SK-N-SH treated with all-trans-retinoic acid at 6 μM for 48 hours (cell line): ENCODE measurements at regions not wholly inside any gene's neighbourhood (a gene's known extent, or its start where the extent isn't known, plus 50 kb on each side); places are given as distances from the start of the nearest gene placed in this dataset.
A peak's percentile ranks its signal among the peaks of the same experiment; 100 is the strongest.

Experiments used
- ATAC-seq: fragments of 200-7000 bp; cut with Tn5 transposase; 3 replicates; pipeline ENCODE4 v1.9.1; 2020; ENCODE audit warnings: mild to moderate bottlenecking, moderate library complexity
- ARNTL ChIP-seq: fragments of 450-650 bp; formaldehyde crosslinking; IDR thresholded peaks from 2 replicates; pipeline ENCODE4 v1.5.0; 2020; ENCODE audit warnings: low read depth, mild to moderate bottlenecking, moderate library complexity, borderline replicate concordance
- BACH2 ChIP-seq: fragments of 250-450 bp; sonication (Bioruptor Pico); IDR thresholded peaks from 2 replicates; pipeline ENCODE4 v1.9.0; 2021; ENCODE audit warnings: mild to moderate bottlenecking, borderline replicate concordance
- CREB5 ChIP-seq: fragments of 250-450 bp; sonication (Bioruptor Pico); IDR thresholded peaks from 2 replicates; pipeline ENCODE4 v1.5.1; 2020; ENCODE audit warnings: low read depth, mild to moderate bottlenecking, moderate library complexity
- CSDC2 ChIP-seq: fragments of 250-450 bp; sonication (Bioruptor Pico); IDR thresholded peaks from 2 replicates; pipeline ENCODE4 v1.5.0; 2020; ENCODE audit warnings: mild to moderate bottlenecking, moderate library complexity
- CSRNP3 ChIP-seq: fragments of 250-450 bp; sonication (Bioruptor Pico); IDR thresholded peaks from 2 replicates; pipeline ENCODE4 v1.5.1; 2021; ENCODE audit warnings: mild to moderate bottlenecking, moderate library complexity
- ESRRG ChIP-seq: fragments of 250-450 bp; sonication (Bioruptor Pico); IDR thresholded peaks from 2 replicates; pipeline ENCODE4 v1.6.1; 2021; ENCODE audit warnings: mild to moderate bottlenecking
- GLIS3 ChIP-seq: fragments of 250-450 bp; sonication (Bioruptor Pico); IDR thresholded peaks from 2 replicates; pipeline ENCODE4 v1.5.0; 2020; ENCODE audit warnings: mild to moderate bottlenecking, moderate library complexity
- ISL1 ChIP-seq: fragments of 250-450 bp; sonication (Bioruptor Pico); IDR thresholded peaks from 2 replicates; pipeline ENCODE4 v2.1.2; 2022; ENCODE audit warnings: mild to moderate bottlenecking, moderate library complexity
- OSR1 ChIP-seq: fragments of 250-450 bp; sonication (Bioruptor Pico); IDR thresholded peaks from 2 replicates; pipeline ENCODE4 v1.8.0; 2022; ENCODE audit warnings: moderate library complexity, mild to moderate bottlenecking, inconsistent platforms
- PATZ1 ChIP-seq: fragments of 250-450 bp; sonication (Bioruptor Pico); IDR thresholded peaks from 2 replicates; pipeline ENCODE4 v1.8.0; 2020; ENCODE audit warnings: mild to moderate bottlenecking, moderate library complexity, borderline replicate concordance
- POU6F1 ChIP-seq: fragments of 250-450 bp; sonication (Bioruptor Pico); IDR thresholded peaks from 2 replicates; pipeline ENCODE4 v1.8.0; 2021; ENCODE audit warnings: low read depth, mild to moderate bottlenecking, moderate library complexity, borderline replicate concordance
- PPARA ChIP-seq: fragments of 250-450 bp; sonication (Bioruptor Pico); IDR thresholded peaks from 2 replicates; pipeline ENCODE4 v1.5.0; 2020; ENCODE audit warnings: mild to moderate bottlenecking, borderline replicate concordance
- RARB ChIP-seq: fragments of 250-450 bp; sonication (Bioruptor Pico); IDR thresholded peaks from 2 replicates; pipeline ENCODE4 v1.8.0; 2021; ENCODE audit warnings: mild to moderate bottlenecking, moderate library complexity
- SNAI2 ChIP-seq: fragments of 250-450 bp; sonication (Bioruptor Pico); IDR thresholded peaks from 2 replicates; pipeline ENCODE4 v1.5.0; 2020; ENCODE audit warnings: mild to moderate bottlenecking, moderate library complexity
- TCF4 ChIP-seq: fragments of 250-450 bp; sonication (Bioruptor Pico); IDR thresholded peaks from 2 replicates; pipeline ENCODE4 v1.8.0; 2021; ENCODE audit warnings: mild to moderate bottlenecking, moderate library complexity, borderline replicate concordance
- TOX ChIP-seq: fragments of 250-450 bp; sonication (Bioruptor Pico); IDR thresholded peaks from 2 replicates; pipeline ENCODE4 v1.8.0; 2021; ENCODE audit warnings: mild to moderate bottlenecking, moderate library complexity, borderline replicate concordance
- TSHZ2 ChIP-seq: fragments of 250-450 bp; sonication (Bioruptor Pico); IDR thresholded peaks from 2 replicates; pipeline ENCODE4 v1.5.0; 2020; ENCODE audit warnings: mild to moderate bottlenecking, moderate library complexity
- ZC3H10 ChIP-seq: fragments of 250-450 bp; sonication (Bioruptor Pico); IDR thresholded peaks from 2 replicates; pipeline ENCODE4 v1.5.1; 2021; ENCODE audit warnings: mild to moderate bottlenecking, moderate library complexity
- ZFP3 ChIP-seq: fragments of 250-450 bp; sonication (Bioruptor Pico); IDR thresholded peaks from 2 replicates; pipeline ENCODE4 v1.5.0; 2020; ENCODE audit warnings: mild to moderate bottlenecking, moderate library complexity
- ZFP30 ChIP-seq: fragments of 450-650 bp; formaldehyde crosslinking; IDR thresholded peaks from 2 replicates; pipeline ENCODE4 v1.5.0; 2022; ENCODE audit warnings: mild to moderate bottlenecking, moderate library complexity
- ZNF565 ChIP-seq: fragments of 450-650 bp; formaldehyde crosslinking; conservative IDR thresholded peaks from 2 replicates; pipeline ENCODE4 v1.5.0; 2020; ENCODE audit warnings: low read depth, mild to moderate bottlenecking, moderate library complexity
- ZNF70 ChIP-seq: fragments of 450-650 bp; formaldehyde crosslinking; IDR thresholded peaks from 2 replicates; pipeline ENCODE4 v1.5.0; 2020; ENCODE audit warnings: mild to moderate bottlenecking, moderate library complexity
- ZNF8 ChIP-seq: fragments of 450-650 bp; formaldehyde crosslinking; IDR thresholded peaks from 2 replicates; pipeline ENCODE4 v1.5.0; 2020; ENCODE audit warnings: mild to moderate bottlenecking, moderate library complexity

- ATAC-seq = no peak
- no peak; the same call in 1 of the 2 replicates for TF ChIP-seq PPARA (CRISPR knock-in tag)
Measured at GRCh38 chr15:70340494-70340870, 242.8 kb upstream of the TLE3 start.

- ATAC-seq = peak; percentile 89
- TF ChIP-seq ESRRG (CRISPR knock-in tag) = peak; percentile 87; the same call in 1 of the 2 replicates
- peak; percentile 96 for TF ChIP-seq ZFP3 (CRISPR knock-in tag)
- no peak for TF ChIP-seq TOX (CRISPR knock-in tag)
- TF ChIP-seq ARNTL = peak; percentile 70; the same call in 1 of the 2 replicates
- no peak for TF ChIP-seq OSR1
- peak; percentile 84 for TF ChIP-seq TSHZ2
- TF ChIP-seq GLIS3 (CRISPR knock-in tag) = peak; percentile 60; the same call in 1 of the 2 replicates
- TF ChIP-seq PATZ1 = peak; percentile 53
- no peak for TF ChIP-seq ZC3H10
- TF ChIP-seq CSDC2 (CRISPR knock-in tag) = peak; percentile 95
- TF ChIP-seq RARB = no peak; the same call in 1 of the 2 replicates
- peak; percentile 86 for TF ChIP-seq PPARA (CRISPR knock-in tag)
- peak; percentile 85; the same call in 1 of the 2 replicates for TF ChIP-seq SNAI2 (CRISPR knock-in tag)
- peak; percentile 98 for TF ChIP-seq TCF4 (CRISPR knock-in tag)
- peak; percentile 100 for TF ChIP-seq ISL1
- TF ChIP-seq POU6F1 = no peak
- peak; percentile 99 for TF ChIP-seq CREB5 (CRISPR knock-in tag)
- TF ChIP-seq ZNF70 (CRISPR knock-in tag) = peak; percentile 62; the same call in 1 of the 2 replicates
- TF ChIP-seq ZNF565 (CRISPR knock-in tag) = peak; percentile 79; the same call in 1 of the 2 replicates
- no peak for TF ChIP-seq ZNF8
- TF ChIP-seq BACH2 (CRISPR knock-in tag) = no peak
- TF ChIP-seq ZFP30 (CRISPR knock-in tag) = peak; percentile 18; the same call in 1 of the 2 replicates
- TF ChIP-seq CSRNP3 (CRISPR knock-in tag) = peak; percentile 68; the same call in 1 of the 2 replicates
- TF ChIP-seq, all 23 proteins: peak for 16
Measured at GRCh38 chr15:70339571-70340493, 242.1 kb upstream of the TLE3 start.
